GM12864 (cell line): ENCODE measurements at regions not wholly inside any gene's neighbourhood (a gene's known extent, or its start where the extent isn't known, plus 50 kb on each side); places are given as distances from the start of the nearest gene placed in this dataset.

Experiments
- DNase-seq: peaks from one replicate; pipeline ENCODE4 v3.0.0-alpha.2; 2011; ENCODE audit warnings: low read depth
- H3K4me3 ChIP-seq: 2 replicates; pipeline ENCODE4 v1.5.1; 2011; ENCODE audit warnings: mild to moderate bottlenecking, low read depth, low read length, control low read depth
- TF ChIP-seq, protein P1 (sequence below): IDR thresholded peaks from 2 replicates; pipeline ENCODE4 v1.5.1; 2011; ENCODE audit warnings: low read depth, mild to moderate bottlenecking, moderate library complexity, low read length, control low read depth, inconsistent platforms; ENCODE audit errors: missing control alignments

DNA sequence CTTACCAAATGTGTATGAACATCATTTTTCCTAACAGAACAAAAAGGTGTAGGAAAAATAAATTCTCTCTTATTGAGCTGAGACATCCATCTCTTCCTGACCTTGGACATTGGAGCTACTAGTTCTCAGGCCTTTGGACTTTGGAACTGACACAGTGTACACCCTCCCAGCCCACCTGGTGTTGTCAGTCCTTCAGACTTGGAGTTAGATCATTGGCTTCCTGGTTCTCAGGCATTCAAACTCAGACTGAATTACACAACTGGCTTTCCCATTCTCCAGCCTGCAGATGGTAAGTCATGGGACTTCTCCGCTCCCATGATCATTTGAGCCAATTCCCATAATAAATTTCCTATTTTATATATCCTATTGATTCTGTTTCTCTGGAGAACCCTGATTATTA lies 84.8 kb upstream of the EDNRA start:
- no peak overlapping the region for H3K4me3 ChIP-seq
- no peak for DNase-seq
- TF ChIP-seq, protein P1, sequence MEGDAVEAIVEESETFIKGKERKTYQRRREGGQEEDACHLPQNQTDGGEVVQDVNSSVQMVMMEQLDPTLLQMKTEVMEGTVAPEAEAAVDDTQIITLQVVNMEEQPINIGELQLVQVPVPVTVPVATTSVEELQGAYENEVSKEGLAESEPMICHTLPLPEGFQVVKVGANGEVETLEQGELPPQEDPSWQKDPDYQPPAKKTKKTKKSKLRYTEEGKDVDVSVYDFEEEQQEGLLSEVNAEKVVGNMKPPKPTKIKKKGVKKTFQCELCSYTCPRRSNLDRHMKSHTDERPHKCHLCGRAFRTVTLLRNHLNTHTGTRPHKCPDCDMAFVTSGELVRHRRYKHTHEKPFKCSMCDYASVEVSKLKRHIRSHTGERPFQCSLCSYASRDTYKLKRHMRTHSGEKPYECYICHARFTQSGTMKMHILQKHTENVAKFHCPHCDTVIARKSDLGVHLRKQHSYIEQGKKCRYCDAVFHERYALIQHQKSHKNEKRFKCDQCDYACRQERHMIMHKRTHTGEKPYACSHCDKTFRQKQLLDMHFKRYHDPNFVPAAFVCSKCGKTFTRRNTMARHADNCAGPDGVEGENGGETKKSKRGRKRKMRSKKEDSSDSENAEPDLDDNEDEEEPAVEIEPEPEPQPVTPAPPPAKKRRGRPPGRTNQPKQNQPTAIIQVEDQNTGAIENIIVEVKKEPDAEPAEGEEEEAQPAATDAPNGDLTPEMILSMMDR = no peak

DNA sequence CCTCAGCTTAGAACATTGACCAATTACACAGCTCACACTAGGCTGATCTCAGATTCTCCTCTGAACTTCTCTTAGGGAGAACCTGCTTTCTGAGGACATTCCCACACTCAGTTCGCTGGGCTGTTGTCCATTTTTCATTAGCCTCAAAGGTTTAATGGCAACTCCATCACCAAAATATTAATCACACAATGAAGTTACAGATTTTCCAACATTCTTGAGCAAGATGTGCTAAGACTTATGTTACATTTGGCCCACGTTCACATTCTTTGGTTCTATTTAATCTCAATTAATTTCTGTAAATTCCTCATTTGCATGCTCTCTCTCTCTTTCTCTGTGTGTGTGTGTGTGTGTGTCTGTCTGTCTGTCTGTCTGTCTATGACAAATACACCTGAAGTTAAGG lies 82.3 kb upstream of the EDNRA start:
- no peak for DNase-seq
- TF ChIP-seq, protein P1 = no peak
- no peak overlapping the region for H3K4me3 ChIP-seq

DNA sequence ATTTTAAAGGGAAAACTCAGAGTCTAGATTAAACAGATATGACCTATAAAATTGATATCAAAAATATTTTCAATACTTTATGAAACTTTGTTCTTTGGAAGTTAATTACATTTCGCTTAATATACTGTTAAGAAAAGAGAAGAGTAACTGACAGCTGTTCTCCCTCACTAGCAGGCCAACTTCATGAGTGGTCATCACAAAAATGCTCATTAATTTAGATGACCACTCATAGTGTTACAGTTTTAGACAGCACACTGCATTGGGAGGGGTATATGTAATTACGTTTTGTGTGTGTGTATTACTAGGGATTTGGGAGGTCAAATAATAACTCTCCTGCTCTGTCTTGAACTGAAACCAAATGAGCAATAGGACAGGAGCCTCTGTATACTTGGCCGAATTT lies 80.2 kb upstream of the EDNRA start:
- H3K4me3 ChIP-seq = no peak overlapping the region
- TF ChIP-seq, protein P1 = no peak
- DNase-seq = no peak

DNA sequence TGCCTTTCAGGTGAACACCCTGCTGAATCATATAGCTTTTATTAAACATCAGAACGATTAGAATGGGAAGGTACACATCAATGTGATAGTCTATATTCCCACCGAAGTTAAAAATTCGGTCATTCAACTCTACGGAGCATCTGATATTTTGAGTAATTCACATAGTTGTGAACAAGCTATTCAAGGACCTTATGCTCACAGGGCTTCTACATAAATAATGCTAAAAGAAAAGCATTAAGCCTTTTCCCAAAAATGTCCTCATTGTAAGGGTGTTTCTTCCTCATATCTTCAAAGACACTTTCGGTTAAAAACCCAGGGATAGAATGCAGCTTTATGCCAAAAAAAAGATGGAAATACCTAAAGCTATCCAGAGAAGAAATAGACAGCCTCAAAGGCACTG lies 79.7 kb upstream of the EDNRA start:
- TF ChIP-seq, protein P1 = no peak
- H3K4me3 ChIP-seq = no peak overlapping the region
- no peak for DNase-seq

DNA sequence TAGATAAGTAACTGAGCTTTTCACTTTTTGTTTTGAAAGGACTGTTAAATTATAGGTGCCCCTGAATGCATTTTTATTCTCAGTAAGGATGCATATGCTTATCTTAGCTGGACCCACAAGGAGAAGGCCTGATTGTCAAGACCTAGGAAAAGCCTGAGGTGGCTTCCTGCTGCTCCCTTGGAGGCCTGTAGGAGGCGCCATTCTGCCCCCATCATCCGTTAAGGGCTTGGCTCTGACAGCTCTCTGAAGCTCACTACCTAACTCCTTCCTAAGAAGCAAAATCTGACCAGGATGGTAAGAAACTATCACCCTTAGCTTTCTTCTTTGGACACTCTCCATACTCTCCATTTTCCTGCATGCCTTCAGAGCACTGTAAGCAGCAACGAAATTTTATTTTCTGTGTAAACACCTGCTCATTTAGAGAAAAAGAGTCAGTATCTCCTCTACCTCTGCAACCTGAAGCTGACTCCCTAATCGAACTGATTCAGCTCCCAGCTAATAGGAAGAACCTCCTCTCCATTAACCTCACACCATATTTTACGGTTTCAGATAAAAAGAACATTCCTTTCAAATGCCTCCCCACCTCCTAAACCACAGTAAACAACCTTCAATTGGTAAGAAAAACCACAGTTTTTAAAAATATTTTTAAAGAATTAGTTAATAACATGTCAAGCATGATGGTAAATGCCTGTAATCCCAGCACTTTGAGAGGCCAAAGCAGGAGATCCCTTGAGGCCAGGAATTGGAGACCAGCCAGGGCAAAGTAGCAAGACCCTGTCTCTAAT lies 73.4 kb upstream of the EDNRA start:
- no peak overlapping the region for H3K4me3 ChIP-seq
- DNase-seq = no peak
- TF ChIP-seq, protein P1 = peak; percentile 65

DNA sequence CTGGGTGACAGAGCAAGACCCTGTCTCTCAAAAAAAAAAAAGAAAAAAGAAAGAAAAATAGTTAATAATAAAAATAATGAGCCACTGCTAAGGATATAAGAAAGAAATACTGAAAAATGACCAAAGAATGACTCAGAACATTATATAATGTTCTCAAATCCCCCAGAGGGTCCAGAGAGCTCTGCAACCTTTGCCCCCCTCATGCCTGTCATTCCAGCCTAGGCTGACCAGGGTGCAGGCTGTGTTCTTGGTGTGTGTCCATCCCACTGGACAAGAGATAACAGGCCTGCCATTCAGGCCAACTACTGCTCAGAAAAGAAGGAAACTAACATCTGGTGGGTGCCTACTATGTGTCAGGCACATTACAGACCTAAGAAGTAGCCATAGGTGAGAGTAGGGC lies 72.7 kb upstream of the EDNRA start:
- TF ChIP-seq, protein P1 = no peak
- DNase-seq = no peak
- H3K4me3 ChIP-seq = no peak overlapping the region

DNA sequence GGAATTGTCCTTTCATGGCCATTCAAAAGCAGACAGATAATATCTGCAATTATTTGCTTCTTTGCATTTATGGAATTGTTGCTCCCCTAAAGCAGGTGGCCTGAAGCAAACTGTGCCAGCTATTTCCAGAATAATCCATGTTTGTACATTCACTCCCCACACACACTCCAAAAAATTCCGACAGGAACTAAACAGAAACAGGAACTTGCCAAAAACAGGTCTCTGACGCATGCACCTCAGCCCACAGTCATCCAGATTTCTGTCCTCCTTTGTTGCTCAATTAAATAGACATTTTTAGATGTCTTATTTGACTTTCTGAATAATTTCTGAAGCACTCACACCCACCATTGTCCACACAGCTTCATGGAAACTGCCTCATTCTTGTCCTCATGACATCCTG lies 71.5 kb upstream of the EDNRA start:
- TF ChIP-seq, protein P1 = no peak
- DNase-seq = no peak
- no peak overlapping the region for H3K4me3 ChIP-seq
